WTC11 (cell line): ENCODE measurements at regions not wholly inside any gene's neighbourhood (a gene's known extent, or its start where the extent isn't known, plus 50 kb on each side); places are given as distances from the start of the nearest gene placed in this dataset.

Source experiments
- CDX4 ChIP-seq: fragments of 250-450 bp; sonication (Bioruptor Pico); IDR thresholded peaks from 2 replicates; pipeline ENCODE4 v1.9.0; 2021; ENCODE audit warnings: moderate library complexity, mild to moderate bottlenecking, inconsistent platforms, borderline replicate concordance
- CREB1 ChIP-seq: sonication (generic); formaldehyde crosslinking; IDR thresholded peaks from 2 replicates; pipeline ENCODE4 v1.8.0; 2023; ENCODE audit warnings: mild to moderate bottlenecking, missing genetic modification reagents
- CREM ChIP-seq: sonication (generic); formaldehyde crosslinking; IDR thresholded peaks from 2 replicates; pipeline ENCODE4 v1.8.1; 2022; ENCODE audit warnings: mild to moderate bottlenecking, missing genetic modification reagents, moderate library complexity
- CTCF ChIP-seq: fragments of 200-600 bp; IDR thresholded peaks from 2 replicates; pipeline ENCODE4 v1.8.0; 2022; ENCODE audit warnings: antibody characterized with exemption
- ESRRA ChIP-seq: sonication (generic); formaldehyde crosslinking; IDR thresholded peaks from 2 replicates; pipeline ENCODE4 v1.8.1; 2022; ENCODE audit warnings: mild to moderate bottlenecking, missing genetic modification reagents, borderline replicate concordance
- JUN ChIP-seq: sonication (generic); formaldehyde crosslinking; IDR thresholded peaks from 2 replicates; pipeline ENCODE4 v1.8.0; 2023; ENCODE audit warnings: mild to moderate bottlenecking, missing genetic modification reagents
- MYBL2 ChIP-seq: sonication (generic); formaldehyde crosslinking; IDR thresholded peaks from 2 replicates; pipeline ENCODE4 v1.8.1; 2023; ENCODE audit warnings: mild to moderate bottlenecking, moderate library complexity, missing genetic modification reagents
- NFYB ChIP-seq: sonication (generic); formaldehyde crosslinking; conservative IDR thresholded peaks from 2 replicates; pipeline ENCODE4 v1.8.0; 2022; ENCODE audit warnings: low read depth, missing genetic modification reagents
- PRRX2 ChIP-seq: fragments of 250-450 bp; sonication (Bioruptor Pico); IDR thresholded peaks from 2 replicates; pipeline ENCODE4 v1.8.0; 2021; ENCODE audit warnings: mild to moderate bottlenecking
- STAT6 ChIP-seq: sonication (generic); formaldehyde crosslinking; conservative IDR thresholded peaks from 2 replicates; pipeline ENCODE4 v1.8.1; 2023; ENCODE audit warnings: mild to moderate bottlenecking, low read depth, missing genetic modification reagents, moderate library complexity
- ZNF317 ChIP-seq: sonication (generic); formaldehyde crosslinking; IDR thresholded peaks from 2 replicates; pipeline ENCODE4 v1.8.1; 2023; ENCODE audit warnings: low read depth, mild to moderate bottlenecking, moderate library complexity, missing genetic modification reagents, borderline replicate concordance
- TF ChIP-seq, protein P1 (sequence below): sonication (generic); formaldehyde crosslinking; IDR thresholded peaks from 2 replicates; pipeline ENCODE4 v1.8.1; 2023; ENCODE audit warnings: mild to moderate bottlenecking, missing genetic modification reagents
- TF ChIP-seq, protein P2 (sequence below): sonication (generic); formaldehyde crosslinking; IDR thresholded peaks from 2 replicates; pipeline ENCODE4 v1.8.1; 2023; ENCODE audit warnings: mild to moderate bottlenecking, missing genetic modification reagents, moderate library complexity

- TF ChIP-seq CREM (CRISPR knock-in tag): no peak
- TF ChIP-seq ZNF317 (CRISPR knock-in tag): no peak
- no peak for TF ChIP-seq NFYB
- no peak for TF ChIP-seq CTCF
- no peak for TF ChIP-seq CDX4 (CRISPR knock-in tag)
- TF ChIP-seq STAT6 (CRISPR knock-in tag): no peak
- TF ChIP-seq, protein P1, sequence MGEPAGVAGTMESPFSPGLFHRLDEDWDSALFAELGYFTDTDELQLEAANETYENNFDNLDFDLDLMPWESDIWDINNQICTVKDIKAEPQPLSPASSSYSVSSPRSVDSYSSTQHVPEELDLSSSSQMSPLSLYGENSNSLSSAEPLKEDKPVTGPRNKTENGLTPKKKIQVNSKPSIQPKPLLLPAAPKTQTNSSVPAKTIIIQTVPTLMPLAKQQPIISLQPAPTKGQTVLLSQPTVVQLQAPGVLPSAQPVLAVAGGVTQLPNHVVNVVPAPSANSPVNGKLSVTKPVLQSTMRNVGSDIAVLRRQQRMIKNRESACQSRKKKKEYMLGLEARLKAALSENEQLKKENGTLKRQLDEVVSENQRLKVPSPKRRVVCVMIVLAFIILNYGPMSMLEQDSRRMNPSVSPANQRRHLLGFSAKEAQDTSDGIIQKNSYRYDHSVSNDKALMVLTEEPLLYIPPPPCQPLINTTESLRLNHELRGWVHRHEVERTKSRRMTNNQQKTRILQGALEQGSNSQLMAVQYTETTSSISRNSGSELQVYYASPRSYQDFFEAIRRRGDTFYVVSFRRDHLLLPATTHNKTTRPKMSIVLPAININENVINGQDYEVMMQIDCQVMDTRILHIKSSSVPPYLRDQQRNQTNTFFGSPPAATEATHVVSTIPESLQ (CRISPR knock-in tag): no peak
- no peak for TF ChIP-seq PRRX2 (CRISPR knock-in tag)
- no peak for TF ChIP-seq CREB1 (CRISPR knock-in tag)
- TF ChIP-seq ESRRA (CRISPR knock-in tag): no peak
- TF ChIP-seq, protein P2, sequence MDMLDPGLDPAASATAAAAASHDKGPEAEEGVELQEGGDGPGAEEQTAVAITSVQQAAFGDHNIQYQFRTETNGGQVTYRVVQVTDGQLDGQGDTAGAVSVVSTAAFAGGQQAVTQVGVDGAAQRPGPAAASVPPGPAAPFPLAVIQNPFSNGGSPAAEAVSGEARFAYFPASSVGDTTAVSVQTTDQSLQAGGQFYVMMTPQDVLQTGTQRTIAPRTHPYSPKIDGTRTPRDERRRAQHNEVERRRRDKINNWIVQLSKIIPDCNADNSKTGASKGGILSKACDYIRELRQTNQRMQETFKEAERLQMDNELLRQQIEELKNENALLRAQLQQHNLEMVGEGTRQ (CRISPR knock-in tag): no peak
- TF ChIP-seq MYBL2: no peak
- no peak for TF ChIP-seq JUN (CRISPR knock-in tag)
Observed at GRCh38 chr1:184279911-184280458, 106.8 kb upstream of the C1orf21 start.
